ENCODE measurements at regions not wholly inside any gene's neighbourhood (a gene's known extent, or its start where the extent isn't known, plus 50 kb on each side); places are given as distances from the start of the nearest gene placed in this dataset.

DNA sequence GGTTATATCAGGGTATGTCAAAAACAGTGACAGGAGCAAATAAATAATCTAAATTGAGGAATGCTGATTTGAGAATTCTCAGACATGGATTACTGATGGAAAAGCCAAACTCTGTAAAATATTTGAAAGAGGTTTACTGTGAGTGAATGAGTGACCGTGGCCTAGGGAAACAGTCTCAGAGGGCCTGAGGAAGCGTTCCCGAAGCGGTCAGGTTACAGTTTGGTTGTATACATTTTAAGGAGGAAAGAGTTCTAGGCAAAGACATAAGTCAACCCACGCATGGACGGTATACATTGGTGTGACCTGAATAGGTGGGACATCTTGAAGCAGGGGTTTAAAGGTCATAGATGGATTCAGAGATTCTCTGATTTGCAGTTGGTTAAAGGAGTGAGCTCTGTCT is 771.7 kb downstream of the KCNJ18 start:
- no peak for DNase-seq (ENCODE audit: low spot score)
- in situ Hi-C loops (cut with MboI; ENCODE audit: low sequenced_read_pairs, unreplicated experiment) = loop anchor here (25.0 kb wide), 1 partner anchor 127 kb away; no protein-coding TSS in a partner anchor
- TF ChIP-seq, protein P1, sequence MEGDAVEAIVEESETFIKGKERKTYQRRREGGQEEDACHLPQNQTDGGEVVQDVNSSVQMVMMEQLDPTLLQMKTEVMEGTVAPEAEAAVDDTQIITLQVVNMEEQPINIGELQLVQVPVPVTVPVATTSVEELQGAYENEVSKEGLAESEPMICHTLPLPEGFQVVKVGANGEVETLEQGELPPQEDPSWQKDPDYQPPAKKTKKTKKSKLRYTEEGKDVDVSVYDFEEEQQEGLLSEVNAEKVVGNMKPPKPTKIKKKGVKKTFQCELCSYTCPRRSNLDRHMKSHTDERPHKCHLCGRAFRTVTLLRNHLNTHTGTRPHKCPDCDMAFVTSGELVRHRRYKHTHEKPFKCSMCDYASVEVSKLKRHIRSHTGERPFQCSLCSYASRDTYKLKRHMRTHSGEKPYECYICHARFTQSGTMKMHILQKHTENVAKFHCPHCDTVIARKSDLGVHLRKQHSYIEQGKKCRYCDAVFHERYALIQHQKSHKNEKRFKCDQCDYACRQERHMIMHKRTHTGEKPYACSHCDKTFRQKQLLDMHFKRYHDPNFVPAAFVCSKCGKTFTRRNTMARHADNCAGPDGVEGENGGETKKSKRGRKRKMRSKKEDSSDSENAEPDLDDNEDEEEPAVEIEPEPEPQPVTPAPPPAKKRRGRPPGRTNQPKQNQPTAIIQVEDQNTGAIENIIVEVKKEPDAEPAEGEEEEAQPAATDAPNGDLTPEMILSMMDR (IDR thresholded peaks at IDR 0.05; ENCODE audit: borderline replicate concordance, control extremely low read depth, extremely low read depth, insufficient read depth, missing control alignments) = no peak

DNA sequence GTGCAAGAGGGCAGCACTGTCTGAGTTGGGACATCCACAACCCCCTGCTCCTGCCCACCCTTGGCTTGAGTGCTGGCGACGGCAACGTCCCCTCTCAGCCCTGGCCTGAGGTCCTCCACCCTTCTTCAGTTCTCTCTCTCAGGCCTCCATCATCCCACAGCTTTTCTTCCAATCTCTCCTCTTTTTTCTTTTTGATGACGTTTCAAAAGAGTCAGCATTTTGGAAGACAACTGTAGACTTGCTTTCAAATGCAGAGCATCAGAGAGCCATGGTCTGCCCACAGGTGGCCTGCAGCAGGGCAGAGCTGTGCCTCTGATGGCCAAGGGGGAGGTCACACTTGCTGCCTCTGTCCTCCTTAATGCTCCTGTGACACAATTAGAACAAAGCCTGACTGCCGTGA is 775.4 kb downstream of the KCNJ18 start:
- TF ChIP-seq, protein P1 (IDR thresholded peaks at IDR 0.05; ENCODE audit: borderline replicate concordance, control extremely low read depth, extremely low read depth, insufficient read depth, missing control alignments) = no peak
- no peak for DNase-seq (ENCODE audit: low spot score)
- in situ Hi-C loops (cut with MboI; ENCODE audit: low sequenced_read_pairs, unreplicated experiment) = loop anchor here (25.0 kb wide), 1 partner anchor 130 kb away; no protein-coding TSS in a partner anchor

DNA sequence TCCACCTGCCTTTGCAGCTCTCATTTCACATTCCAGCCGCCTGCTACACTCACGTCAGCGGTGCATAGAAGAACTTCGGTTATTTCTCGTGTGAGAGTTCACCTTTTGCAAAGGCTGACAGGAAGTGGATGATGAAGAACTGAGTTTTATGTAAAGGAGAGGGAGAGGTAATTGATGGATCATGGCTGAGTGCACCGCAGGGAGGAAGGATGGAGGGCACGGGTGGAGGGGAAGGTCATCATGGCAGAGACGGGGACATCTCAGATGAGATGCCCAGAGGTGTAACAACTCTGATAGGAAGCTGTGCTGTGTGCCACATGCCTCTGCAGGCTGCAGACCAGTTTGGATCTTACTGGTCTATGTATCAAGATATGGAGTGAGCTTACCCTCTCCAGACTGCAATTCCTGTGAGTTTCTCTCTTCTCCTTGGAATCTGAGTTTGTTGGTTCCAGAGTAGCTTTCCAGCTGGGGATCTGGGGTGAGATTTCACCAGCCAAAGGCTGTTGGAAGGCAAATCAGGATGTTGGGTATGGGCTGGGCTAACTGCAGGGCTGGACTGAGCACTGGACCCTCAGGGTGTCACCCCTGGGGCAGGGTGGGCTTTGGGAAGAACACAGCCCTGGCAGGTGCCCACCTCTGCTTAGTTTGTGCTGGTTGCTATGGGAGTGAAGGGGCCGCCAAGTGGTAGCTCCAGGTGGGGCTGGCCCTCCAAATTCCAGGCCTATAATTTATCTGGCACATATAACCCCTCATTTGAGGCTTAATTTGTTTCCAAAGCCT is 777.0 kb downstream of the KCNJ18 start:
- TF ChIP-seq, protein P1 (IDR thresholded peaks at IDR 0.05; ENCODE audit: borderline replicate concordance, control extremely low read depth, extremely low read depth, insufficient read depth, missing control alignments) = no peak
- in situ Hi-C loops (cut with MboI; ENCODE audit: low sequenced_read_pairs, unreplicated experiment) = loop anchor here (25.0 kb wide), 1 partner anchor 132 kb away; no protein-coding TSS in a partner anchor
- DNase-seq (ENCODE audit: low spot score) = no peak

DNA sequence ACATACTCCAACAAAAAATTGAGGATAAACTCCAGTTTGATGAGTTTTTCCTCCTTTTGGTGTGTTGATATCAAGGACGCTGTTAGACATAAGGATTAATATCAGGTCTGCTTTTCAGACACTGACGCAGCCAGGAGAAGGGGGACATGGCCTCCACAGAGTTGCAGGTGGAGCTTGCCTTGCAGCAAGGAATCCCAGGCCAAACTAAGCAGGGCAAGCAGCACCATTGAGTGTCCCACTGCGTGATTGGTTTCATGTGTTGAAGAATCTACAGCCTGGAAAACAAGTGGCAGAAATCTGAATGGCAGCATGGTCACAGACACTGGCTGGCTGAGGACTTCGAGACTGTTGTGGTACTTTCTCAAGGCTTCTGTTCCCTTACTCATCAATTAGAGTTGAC is 777.6 kb downstream of the KCNJ18 start:
- TF ChIP-seq, protein P1 (IDR thresholded peaks at IDR 0.05; ENCODE audit: borderline replicate concordance, control extremely low read depth, extremely low read depth, insufficient read depth, missing control alignments) = no peak
- in situ Hi-C loops (cut with MboI; ENCODE audit: low sequenced_read_pairs, unreplicated experiment) = loop anchor here (25.0 kb wide), 1 partner anchor 133 kb away; no protein-coding TSS in a partner anchor

DNA sequence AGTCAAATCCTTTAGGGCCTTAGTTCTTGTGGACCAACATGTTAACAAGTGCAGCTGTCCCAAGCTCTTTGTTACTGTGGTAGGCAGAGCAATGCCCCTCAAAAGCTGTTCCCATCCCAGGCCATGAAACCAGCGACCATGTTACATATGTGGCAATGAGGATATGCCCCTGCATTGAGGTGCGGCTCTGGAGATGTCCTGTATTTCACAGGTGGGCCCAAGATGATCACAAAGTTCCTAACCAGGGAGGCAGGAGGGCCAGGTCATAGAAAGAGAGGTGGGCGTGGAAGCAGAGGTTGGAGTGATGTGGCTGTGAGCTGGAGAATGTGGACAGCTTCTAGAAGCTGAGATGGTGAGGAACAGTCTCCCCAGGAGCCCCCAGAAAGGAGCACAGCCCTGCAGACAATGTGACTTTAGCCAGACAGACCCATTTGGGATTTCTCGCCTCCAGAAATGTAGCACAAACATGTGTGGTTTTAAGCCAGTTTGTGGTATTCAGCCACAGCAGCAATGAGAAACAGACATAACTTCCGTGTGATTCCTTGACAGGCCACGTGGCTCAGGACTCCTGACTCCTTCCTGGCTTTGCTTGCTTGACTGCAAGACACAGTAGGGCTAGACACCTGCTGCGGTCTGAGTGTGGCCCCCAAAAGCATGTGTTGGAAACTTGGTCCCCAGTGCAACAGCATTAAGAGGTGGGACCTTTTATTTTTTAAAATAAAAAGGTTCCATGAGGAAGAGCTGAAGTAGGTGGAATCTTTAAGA is 778.3 kb downstream of the KCNJ18 start:
- TF ChIP-seq, protein P1 (IDR thresholded peaks at IDR 0.05; ENCODE audit: borderline replicate concordance, control extremely low read depth, extremely low read depth, insufficient read depth, missing control alignments) = no peak
- no peak for DNase-seq (ENCODE audit: low spot score)
- in situ Hi-C loops (cut with MboI; ENCODE audit: low sequenced_read_pairs, unreplicated experiment) = loop anchor here (25.0 kb wide), 1 partner anchor 133 kb away; no protein-coding TSS in a partner anchor

More for the DNA sequence above, 777.6 kb downstream of the KCNJ18 start:
- no peak for DNase-seq (ENCODE audit: low spot score)

DNA sequence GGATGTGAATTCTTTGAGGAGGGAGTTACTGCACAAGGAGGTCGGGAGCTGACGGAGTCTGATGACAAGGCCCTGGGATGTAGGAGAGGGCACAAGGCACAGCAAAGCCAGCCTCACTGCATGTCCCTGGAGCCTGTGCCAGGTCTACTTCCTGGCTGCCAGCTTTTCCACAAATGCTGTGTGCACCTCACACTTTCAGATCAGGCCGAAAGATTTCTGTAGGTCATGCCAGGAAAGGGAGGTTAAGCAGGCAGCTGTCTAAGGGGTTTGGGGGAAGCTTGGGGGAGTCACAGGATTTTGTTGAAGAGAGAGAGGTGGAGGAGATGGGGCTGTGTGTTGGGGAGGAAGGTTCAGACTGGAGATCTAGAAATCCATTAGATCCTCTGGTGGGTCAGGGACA is 792.5 kb downstream of the KCNJ18 start:
- TF ChIP-seq, protein P1 (IDR thresholded peaks at IDR 0.05; ENCODE audit: borderline replicate concordance, control extremely low read depth, extremely low read depth, insufficient read depth, missing control alignments) = no peak
- in situ Hi-C loops (cut with MboI; ENCODE audit: low sequenced_read_pairs, unreplicated experiment) = no loop called here
- no peak for DNase-seq (ENCODE audit: low spot score)
